Caco-2 (cell line): ENCODE measurements at regions not wholly inside any gene's neighbourhood (a gene's known extent, or its start where the extent isn't known, plus 50 kb on each side); places are given as distances from the start of the nearest gene placed in this dataset.

Source experiments
- BruUV-seq: library from RNA; stranded (reverse); fragments of 400-500 nt; replicated peaks from 2 replicates; lab custom pipeline; 2021; lab: Mats Ljungman, UMichigan
- CTCF ChIA-PET: fragments of 300-600 bp; sonication (Branson Sonifier 250); formaldehyde crosslinking; loops from one replicate; lab custom pipeline; 2022; ENCODE audit warnings: antibody characterized with exemption; lab: Charles Lee
- POLR2A ChIA-PET: fragments of 300-600 bp; sonication (Branson Sonifier 250); formaldehyde crosslinking; loops from one replicate; lab custom pipeline; 2022; ENCODE audit warnings: antibody characterized with exemption; lab: Charles Lee
- DNase-seq, 2 experiments: peaks; one replicate each; pipeline versions ENCODE4 v3.0.0 to v3.0.0-alpha.2; 2020 to 2022
- H3K27me3 ChIP-seq: replicated peaks from 2 replicates; pipeline ENCODE4 v1.6.0; 2011; ENCODE audit warnings: low read length; ENCODE audit not compliant: control insufficient read depth, insufficient read depth
- H3K36me3 ChIP-seq: 2 replicates; pipeline ENCODE4 v1.5.1; 2011; ENCODE audit warnings: low read length; ENCODE audit not compliant: control insufficient read depth, insufficient read depth
- H3K4me1 ChIP-seq: fragments of 250-450 bp; sonication (Bioruptor Pico); 2 replicates; pipeline ENCODE4 v1.5.1; 2020; ENCODE audit warnings: mild to moderate bottlenecking
- H3K4me3 ChIP-seq: 2 replicates; pipeline ENCODE4 v1.5.1; 2011; ENCODE audit warnings: low read depth, mild to moderate bottlenecking, control low read depth, low read length
- H3K9me3 ChIP-seq: fragments of 250-450 bp; sonication (Bioruptor Pico); 2 replicates; pipeline ENCODE4 v1.5.1; 2020; ENCODE audit warnings: mild to moderate bottlenecking, moderate library complexity
- H3K27ac Mint-ChIP-seq: one replicate; pipeline ENCODE4 v1.8.0; 2022; ENCODE audit warnings: mixed read lengths; ENCODE audit not compliant: unreplicated experiment
- H3K27me3 Mint-ChIP-seq: one replicate; pipeline ENCODE4 v1.8.0; 2022; ENCODE audit warnings: mixed read lengths; ENCODE audit not compliant: insufficient read depth, unreplicated experiment
- H3K36me3 Mint-ChIP-seq: one replicate; pipeline ENCODE4 v1.8.0; 2022; ENCODE audit warnings: mild to moderate bottlenecking, mixed read lengths; ENCODE audit not compliant: insufficient read depth, unreplicated experiment
- H3K4me1 Mint-ChIP-seq: one replicate; pipeline ENCODE4 v1.8.0; 2022; ENCODE audit warnings: low read depth, mixed read lengths; ENCODE audit not compliant: unreplicated experiment
- H3K4me3 Mint-ChIP-seq: one replicate; pipeline ENCODE4 v1.8.0; 2022; ENCODE audit warnings: mild to moderate bottlenecking, moderate library complexity, mixed read lengths; ENCODE audit not compliant: unreplicated experiment
- H3K9me3 Mint-ChIP-seq: one replicate; pipeline ENCODE4 v1.8.0; 2022; ENCODE audit warnings: mixed read lengths; ENCODE audit not compliant: unreplicated experiment
- intact Hi-C: fragments of 100-400 bp; cut with micrococcal nuclease; formaldehyde crosslinking; loops from one replicate; pipeline ENCODE4 v1.10.0; 2022; ENCODE audit not compliant: unreplicated experiment
- TF ChIP-seq, protein P1 (sequence below), 2 experiments: fragments of 200-600 bp in 1 of 2; IDR thresholded peaks; 1 replicate in 1 of 2; 2 replicates in 1 of 2; pipeline versions ENCODE4 v1.5.1 to v1.8.0; 2011 to 2022; ENCODE audit warnings: antibody characterized with exemption in 1 of 2, control low read depth in 1 of 2, inconsistent platforms in 1 of 2, low read depth in 1 of 2, low read length in 1 of 2, mild to moderate bottlenecking in 1 of 2, moderate library complexity in 1 of 2; ENCODE audit not compliant: insufficient read depth in 1 of 2, severe bottlenecking in 1 of 2, unreplicated experiment in 1 of 2

DNA sequence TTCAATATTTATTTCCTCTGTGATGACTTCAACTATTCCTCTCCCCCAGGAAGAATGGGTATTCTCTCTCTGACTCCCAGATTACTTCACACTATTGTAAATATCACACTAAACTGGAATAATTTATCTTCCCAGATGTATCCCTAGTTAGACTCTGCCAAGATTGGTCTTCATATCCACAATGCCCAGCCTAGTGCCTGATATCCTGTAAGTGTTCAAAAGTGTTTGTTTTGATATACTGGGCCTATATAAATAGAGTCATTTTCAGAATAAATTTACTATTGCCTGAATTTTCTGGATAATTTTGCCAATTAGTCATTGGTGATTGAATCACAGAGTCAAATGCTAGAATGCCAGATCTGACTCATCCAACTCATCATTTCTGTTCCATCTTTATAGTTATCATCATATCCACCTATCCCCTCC is 143.7 kb upstream of the TNC start:
- POLR2A ChIA-PET = no interaction called here
- intact Hi-C loops = loop anchor here (10.0 kb wide), 1 partner anchor 57 kb away; no protein-coding TSS in a partner anchor

DNA sequence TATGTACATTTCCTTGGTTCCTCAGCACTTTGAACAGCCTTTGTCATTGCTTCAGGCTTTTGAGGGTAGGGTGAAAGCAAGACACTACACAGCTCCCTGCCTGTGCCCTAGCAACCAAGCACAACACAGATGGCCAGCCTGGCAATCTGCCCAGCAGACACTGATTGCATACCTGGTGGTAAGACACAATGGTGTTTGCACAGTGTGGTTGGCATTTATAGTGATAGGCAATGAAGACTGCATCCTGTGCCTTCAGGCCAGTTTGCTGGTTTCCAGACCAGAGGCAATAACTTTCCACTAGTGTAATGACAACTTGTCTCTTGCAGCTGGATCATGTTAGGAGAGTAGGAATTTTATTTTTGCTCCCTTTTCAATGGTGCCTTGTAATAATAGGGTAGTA is 144.5 kb upstream of the TNC start:
- H3K4me1 Mint-ChIP-seq = no peaks in the 10 kb centered on the region
- Histone ChIP-seq H3K36me3 (no peaks in the 10 kb centered on the region), H3K9me3 (no peaks in the 10 kb centered on the region), H3K4me3 (no peak overlapping the region), H3K27me3 (no peaks in the 10 kb centered on the region), H3K4me1 (no peaks in the 10 kb centered on the region)
- no TSS peak for BruUV-seq
- no peaks in the 10 kb centered on the region for H3K9me3 Mint-ChIP-seq
- intact Hi-C loops = loop anchor here (10.0 kb wide), 1 partner anchor 58 kb away; no protein-coding TSS in a partner anchor
- TF ChIP-seq, protein P1, sequence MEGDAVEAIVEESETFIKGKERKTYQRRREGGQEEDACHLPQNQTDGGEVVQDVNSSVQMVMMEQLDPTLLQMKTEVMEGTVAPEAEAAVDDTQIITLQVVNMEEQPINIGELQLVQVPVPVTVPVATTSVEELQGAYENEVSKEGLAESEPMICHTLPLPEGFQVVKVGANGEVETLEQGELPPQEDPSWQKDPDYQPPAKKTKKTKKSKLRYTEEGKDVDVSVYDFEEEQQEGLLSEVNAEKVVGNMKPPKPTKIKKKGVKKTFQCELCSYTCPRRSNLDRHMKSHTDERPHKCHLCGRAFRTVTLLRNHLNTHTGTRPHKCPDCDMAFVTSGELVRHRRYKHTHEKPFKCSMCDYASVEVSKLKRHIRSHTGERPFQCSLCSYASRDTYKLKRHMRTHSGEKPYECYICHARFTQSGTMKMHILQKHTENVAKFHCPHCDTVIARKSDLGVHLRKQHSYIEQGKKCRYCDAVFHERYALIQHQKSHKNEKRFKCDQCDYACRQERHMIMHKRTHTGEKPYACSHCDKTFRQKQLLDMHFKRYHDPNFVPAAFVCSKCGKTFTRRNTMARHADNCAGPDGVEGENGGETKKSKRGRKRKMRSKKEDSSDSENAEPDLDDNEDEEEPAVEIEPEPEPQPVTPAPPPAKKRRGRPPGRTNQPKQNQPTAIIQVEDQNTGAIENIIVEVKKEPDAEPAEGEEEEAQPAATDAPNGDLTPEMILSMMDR (IDR thresholded peaks at IDR 0.05; ENCODE audit: insufficient read depth in 1 of 2, low read depth in 1 of 2, low read length in 1 of 2, severe bottlenecking in 1 of 2, unreplicated experiment in 1 of 2) = no peak
- CTCF ChIA-PET = no interaction called here
- H3K36me3 Mint-ChIP-seq = no peaks in the 10 kb centered on the region
- no peak overlapping the region for H3K27ac Mint-ChIP-seq
- H3K27me3 Mint-ChIP-seq = no peaks in the 10 kb centered on the region
- H3K4me3 Mint-ChIP-seq = no peak overlapping the region
- no peak for DNase-seq
- POLR2A ChIA-PET = no interaction called here

More for the DNA sequence above, 143.7 kb upstream of the TNC start:
- TF ChIP-seq, protein P1 (IDR thresholded peaks at IDR 0.05; ENCODE audit: insufficient read depth in 1 of 2, low read depth in 1 of 2, low read length in 1 of 2, severe bottlenecking in 1 of 2, unreplicated experiment in 1 of 2) = no peak
- H3K36me3 Mint-ChIP-seq = no peaks in the 10 kb centered on the region
- CTCF ChIA-PET = no interaction called here
- DNase-seq = no peak
- H3K9me3 Mint-ChIP-seq = no peaks in the 10 kb centered on the region
- no peak overlapping the region for H3K4me3 Mint-ChIP-seq
- no peaks in the 10 kb centered on the region for H3K9me3 ChIP-seq
- H3K27ac Mint-ChIP-seq = no peak overlapping the region
- no peaks in the 10 kb centered on the region for H3K27me3 ChIP-seq
- H3K4me3 ChIP-seq = no peak overlapping the region
- H3K36me3 ChIP-seq = no peaks in the 10 kb centered on the region
- no TSS peak for BruUV-seq
- no peaks in the 10 kb centered on the region for H3K27me3 Mint-ChIP-seq
- no peaks in the 10 kb centered on the region for H3K4me1 ChIP-seq
- no peaks in the 10 kb centered on the region for H3K4me1 Mint-ChIP-seq

DNA sequence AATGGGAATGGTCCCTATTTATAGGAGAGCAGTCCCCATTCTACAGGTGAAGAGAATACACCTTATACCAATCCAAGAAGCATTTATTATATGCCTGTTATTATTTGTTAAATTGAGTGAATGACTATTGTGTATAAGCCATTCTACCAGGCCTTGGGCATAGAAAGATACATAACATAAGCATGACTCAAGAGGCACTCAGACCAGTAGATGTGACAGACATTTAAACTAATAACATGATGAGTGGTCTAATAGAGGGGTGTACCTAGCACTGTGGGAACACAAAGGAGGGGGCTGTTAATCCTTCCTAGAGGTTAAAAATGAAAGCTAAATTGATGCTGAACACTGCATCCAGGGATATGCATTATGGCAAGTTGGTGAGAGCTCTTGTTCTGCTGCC is 145.0 kb upstream of the TNC start:
- H3K36me3 Mint-ChIP-seq = no peaks in the 10 kb centered on the region
- no peaks in the 10 kb centered on the region for H3K9me3 Mint-ChIP-seq
- no peak overlapping the region for H3K4me3 ChIP-seq
- POLR2A ChIA-PET = no interaction called here
- H3K9me3 ChIP-seq = no peaks in the 10 kb centered on the region
- no peaks in the 10 kb centered on the region for H3K4me1 ChIP-seq
- H3K36me3 ChIP-seq = no peaks in the 10 kb centered on the region
- intact Hi-C loops = loop anchor here (10.0 kb wide), 1 partner anchor 58 kb away; no protein-coding TSS in a partner anchor
- H3K27me3 ChIP-seq = no peaks in the 10 kb centered on the region
- CTCF ChIA-PET = no interaction called here
- H3K27ac Mint-ChIP-seq = no peak overlapping the region
- no TSS peak for BruUV-seq
- H3K27me3 Mint-ChIP-seq = no peaks in the 10 kb centered on the region
- TF ChIP-seq, protein P1 (IDR thresholded peaks at IDR 0.05; ENCODE audit: insufficient read depth in 1 of 2, low read depth in 1 of 2, low read length in 1 of 2, severe bottlenecking in 1 of 2, unreplicated experiment in 1 of 2) = no peak
- H3K4me1 Mint-ChIP-seq = no peaks in the 10 kb centered on the region
- H3K4me3 Mint-ChIP-seq = no peak overlapping the region
- no peak for DNase-seq
